ENCODE measurements at regions not wholly inside any gene's neighbourhood (a gene's known extent, or its start where the extent isn't known, plus 50 kb on each side); places are given as distances from the start of the nearest gene placed in this dataset.

GRCh38 chr10:28862219-28862618 is 184.9 kb downstream of the BAMBI start:
- Histone ChIP-seq H3K79me2 (ENCODE audit: control insufficient read depth, insufficient read depth, low read length) (no peaks in the 10 kb centered on the region), H3K9ac (ENCODE audit: insufficient read depth in 1 of 2, low read depth in 2 of 2, low read length in 2 of 2) (no peak overlapping the region), H3K36me3 (ENCODE audit: control insufficient read depth, insufficient read depth, low read length) (no peaks in the 10 kb centered on the region), H3K9me1 (ENCODE audit: control insufficient read depth, insufficient read depth, low read length) (no peaks in the 10 kb centered on the region), H3K4me1 (replicated peaks in 1 of 2; ENCODE audit: control insufficient read depth in 2 of 2, insufficient read depth in 2 of 2, low read length in 2 of 2) (no peaks in the 10 kb centered on the region), H3K4me3 (no peak overlapping the region), H3K9me3 (replicated peaks; ENCODE audit: control insufficient read depth, insufficient read depth, low read depth, low read length) (peaks cover 3% of the 10 kb centered on the region; the same call in 1 of the 2 replicates), H3K27me3 (ENCODE audit: control insufficient read depth in 2 of 2, insufficient read depth in 2 of 2, low read length in 2 of 2) (no peaks in the 10 kb centered on the region), H3K27ac (ENCODE audit: extremely low read depth, low read depth, low read length) (no peak overlapping the region), H3K4me2 (ENCODE audit: insufficient read depth, low read length) (no peak overlapping the region), H4K20me1 (replicated peaks; ENCODE audit: control insufficient read depth, insufficient read depth, low read length) (no peaks in the 10 kb centered on the region), H2AFZ (ENCODE audit: low read depth, low read length) (peak overlapping the region; percentile 21; the same call in 1 of the 2 replicates)
- POLR2A ChIA-PET = interaction anchor here (0.9 to 1.5 kb wide), 2 partner anchors 19 to 22 kb away, joined by 3 read pairs; no protein-coding TSS in a partner anchor
- in situ Hi-C loops (cut with MboI) = no loop called here
- CTCF ChIA-PET (ENCODE audit: low intra/inter-chr PET ratio) = no interaction called here
- intact Hi-C loops (cut with micrococcal nuclease) = no loop called here
- ATAC-seq = no peak
- 59% methylated on average over 2 of the region's 2 CpGs for WGBS (ENCODE audit: insufficient coverage, low coverage, missing lambda C conversion rate)
- peak; percentile 42 for FAIRE-seq
- no peak for DNase-seq (ENCODE audit: extremely low read depth in 1 of 4, low spot score in 3 of 4)
- no TSS peak for BruUV-seq (replicated peaks)
- no peak for TF ChIP-seq BDP1 (IDR thresholded peaks at IDR 0.05; ENCODE audit: insufficient read depth, insufficient read length)
- TF ChIP-seq COPS2 (conservative IDR thresholded peaks at IDR 0.05) = no peak
- no peak for TF ChIP-seq DACH1 (IDR thresholded peaks at IDR 0.05; ENCODE audit: partially characterized antibody)
- no peak for TF ChIP-seq CUX1 (CRISPR knock-in tag; IDR thresholded peaks at IDR 0.05)
- TF ChIP-seq CHD1 (IDR thresholded peaks at IDR 0.05; ENCODE audit: low read length) = no peak
- TF ChIP-seq SIN3B (IDR thresholded peaks at IDR 0.05; ENCODE audit: low read depth) = no peak
- no peak for TF ChIP-seq WHSC1 (IDR thresholded peaks at IDR 0.05; ENCODE audit: low read length)
- TF ChIP-seq SMAD2 (IDR thresholded peaks at IDR 0.05; ENCODE audit: low read depth, low read length) = no peak
- TF ChIP-seq ZNF431 (CRISPR knock-in tag; IDR thresholded peaks at IDR 0.05) = no peak
- TF ChIP-seq, protein P1, sequence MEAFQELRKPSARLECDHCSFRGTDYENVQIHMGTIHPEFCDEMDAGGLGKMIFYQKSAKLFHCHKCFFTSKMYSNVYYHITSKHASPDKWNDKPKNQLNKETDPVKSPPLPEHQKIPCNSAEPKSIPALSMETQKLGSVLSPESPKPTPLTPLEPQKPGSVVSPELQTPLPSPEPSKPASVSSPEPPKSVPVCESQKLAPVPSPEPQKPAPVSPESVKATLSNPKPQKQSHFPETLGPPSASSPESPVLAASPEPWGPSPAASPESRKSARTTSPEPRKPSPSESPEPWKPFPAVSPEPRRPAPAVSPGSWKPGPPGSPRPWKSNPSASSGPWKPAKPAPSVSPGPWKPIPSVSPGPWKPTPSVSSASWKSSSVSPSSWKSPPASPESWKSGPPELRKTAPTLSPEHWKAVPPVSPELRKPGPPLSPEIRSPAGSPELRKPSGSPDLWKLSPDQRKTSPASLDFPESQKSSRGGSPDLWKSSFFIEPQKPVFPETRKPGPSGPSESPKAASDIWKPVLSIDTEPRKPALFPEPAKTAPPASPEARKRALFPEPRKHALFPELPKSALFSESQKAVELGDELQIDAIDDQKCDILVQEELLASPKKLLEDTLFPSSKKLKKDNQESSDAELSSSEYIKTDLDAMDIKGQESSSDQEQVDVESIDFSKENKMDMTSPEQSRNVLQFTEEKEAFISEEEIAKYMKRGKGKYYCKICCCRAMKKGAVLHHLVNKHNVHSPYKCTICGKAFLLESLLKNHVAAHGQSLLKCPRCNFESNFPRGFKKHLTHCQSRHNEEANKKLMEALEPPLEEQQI (IDR thresholded peaks at IDR 0.05) = no peak
- no peak for TF ChIP-seq ZNF589 (CRISPR knock-in tag; IDR thresholded peaks at IDR 0.05; ENCODE audit: low read depth)
- no peak for TF ChIP-seq ESRRA (IDR thresholded peaks at IDR 0.05; ENCODE audit: borderline replicate concordance, low read depth)
- TF ChIP-seq GABPA (tag; conservative IDR thresholded peaks at IDR 0.05; ENCODE audit: low read depth) = no peak
- TF ChIP-seq ZBTB12 (CRISPR knock-in tag; IDR thresholded peaks at IDR 0.05) = no peak
